ENCODE measurements at regions not wholly inside any gene's neighbourhood (a gene's known extent, or its start where the extent isn't known, plus 50 kb on each side); places are given as distances from the start of the nearest gene placed in this dataset.

- intact Hi-C loops (cut with micrococcal nuclease; ENCODE audit: unreplicated experiment): no loop called here
- no peaks in the 10 kb centered on the region for H3K27me3 Mint-ChIP-seq (ENCODE audit: unreplicated experiment)
- BruUV-seq (replicated peaks): no TSS peak
- H3K27ac Mint-ChIP-seq (ENCODE audit: unreplicated experiment): no peak overlapping the region
- CTCF ChIA-PET: no interaction called here
- H3K4me1 Mint-ChIP-seq (ENCODE audit: low read depth, unreplicated experiment): no peaks in the 10 kb centered on the region
- H3K9me3 Mint-ChIP-seq (ENCODE audit: low read depth, unreplicated experiment): no peaks in the 10 kb centered on the region
- TF ChIP-seq CTCF (IDR thresholded peaks at IDR 0.05; ENCODE audit: unreplicated experiment): no peak
- DNase-seq: no peak
- H3K36me3 Mint-ChIP-seq (ENCODE audit: insufficient read depth, unreplicated experiment): no peaks in the 10 kb centered on the region
- H3K4me3 Mint-ChIP-seq (ENCODE audit: low read depth, unreplicated experiment): no peak overlapping the region
Measured at GRCh38 chr10:20963721-20964595, 66.8 kb upstream of the NEBL start.

GRCh38 chr10:20963056-20963455 lies 65.9 kb upstream of the NEBL start:
- no peaks in the 10 kb centered on the region for H3K27me3 Mint-ChIP-seq (ENCODE audit: unreplicated experiment)
- no peaks in the 10 kb centered on the region for H3K36me3 Mint-ChIP-seq (ENCODE audit: insufficient read depth, unreplicated experiment)
- no TSS peak for BruUV-seq (replicated peaks)

GRCh38 chr10:20962165-20962564 lies 65.1 kb upstream of the NEBL start:
- Mint-ChIP-seq H3K36me3 (ENCODE audit: insufficient read depth, unreplicated experiment) (no peaks in the 10 kb centered on the region), H3K27me3 (ENCODE audit: unreplicated experiment) (no peaks in the 10 kb centered on the region), H3K27ac (ENCODE audit: unreplicated experiment) (no peak overlapping the region), H3K4me1 (ENCODE audit: low read depth, unreplicated experiment) (no peaks in the 10 kb centered on the region), H3K9me3 (ENCODE audit: low read depth, unreplicated experiment) (no peaks in the 10 kb centered on the region), H3K4me3 (ENCODE audit: low read depth, unreplicated experiment) (no peak overlapping the region)
- CTCF ChIA-PET: interaction anchor here (0.6 to 0.7 kb wide), 2 partner anchors 8 to 991 kb away, joined by 6 to 8 read pairs; no protein-coding TSS in a partner anchor
- intact Hi-C loops (cut with micrococcal nuclease; ENCODE audit: unreplicated experiment): no loop called here
- no peak for DNase-seq
- TF ChIP-seq CTCF (IDR thresholded peaks at IDR 0.05; ENCODE audit: unreplicated experiment): no peak
- no TSS peak for BruUV-seq (replicated peaks)

More at GRCh38 chr10:20963056-20963455, 65.9 kb upstream of the NEBL start:
- Mint-ChIP-seq H3K4me1 (ENCODE audit: low read depth, unreplicated experiment) (no peaks in the 10 kb centered on the region), H3K9me3 (ENCODE audit: low read depth, unreplicated experiment) (no peaks in the 10 kb centered on the region), H3K4me3 (ENCODE audit: low read depth, unreplicated experiment) (no peak overlapping the region), H3K27ac (ENCODE audit: unreplicated experiment) (no peak overlapping the region)
- intact Hi-C loops (cut with micrococcal nuclease; ENCODE audit: unreplicated experiment): no loop called here
- CTCF ChIA-PET: no interaction called here
- DNase-seq: no peak
- TF ChIP-seq CTCF (IDR thresholded peaks at IDR 0.05; ENCODE audit: unreplicated experiment): no peak

- Mint-ChIP-seq H3K27ac (ENCODE audit: unreplicated experiment) (no peak overlapping the region), H3K27me3 (ENCODE audit: unreplicated experiment) (no peaks in the 10 kb centered on the region), H3K4me1 (ENCODE audit: low read depth, unreplicated experiment) (no peaks in the 10 kb centered on the region), H3K9me3 (ENCODE audit: low read depth, unreplicated experiment) (no peaks in the 10 kb centered on the region), H3K4me3 (ENCODE audit: low read depth, unreplicated experiment) (no peak overlapping the region), H3K36me3 (ENCODE audit: insufficient read depth, unreplicated experiment) (no peaks in the 10 kb centered on the region)
- intact Hi-C loops (cut with micrococcal nuclease; ENCODE audit: unreplicated experiment): no loop called here
- BruUV-seq (replicated peaks): no TSS peak
- CTCF ChIA-PET: no interaction called here
- DNase-seq: no peak
- no peak for TF ChIP-seq CTCF (IDR thresholded peaks at IDR 0.05; ENCODE audit: unreplicated experiment)
Measured at GRCh38 chr10:20959242-20959641, 62.1 kb upstream of the NEBL start.
